IMR-90 (cell line): ENCODE measurements at regions not wholly inside any gene's neighbourhood (a gene's known extent, or its start where the extent isn't known, plus 50 kb on each side); places are given as distances from the start of the nearest gene placed in this dataset.

Experiments used
- ATAC-seq: fragments of 200-7000 bp; cut with Tn5 transposase; 2 replicates; pipeline ENCODE4 v1.9.1; 2020; ENCODE audit warnings: low read depth, mild to moderate bottlenecking, moderate library complexity
- BruUV-seq: library from RNA; stranded (reverse); fragments of 400-500 nt; replicated peaks from 2 replicates; lab custom pipeline; 2021; lab: Mats Ljungman, UMichigan
- CTCF ChIA-PET: fragments of 300-600 bp; formaldehyde crosslinking; extraction: SDS; loops from one replicate; lab custom pipeline; 2021; ENCODE audit warnings: antibody characterized with exemption; lab: Yijun Ruan, JAX
- POLR2A ChIA-PET: fragments of 300-600 bp; sonication (Branson Sonifier 250); formaldehyde crosslinking; loops from one replicate; lab custom pipeline; 2022; ENCODE audit warnings: antibody characterized with exemption; ENCODE audit not compliant: unreplicated experiment; lab: Charles Lee
- DNase-seq: peaks from one replicate; pipeline ENCODE4 v3.0.0; 2013
- H2AFZ ChIP-seq: replicated peaks from 2 replicates; pipeline ENCODE3; 2013; ENCODE audit warnings: low read length, mild to moderate bottlenecking; ENCODE audit not compliant: poor library complexity
- H2AK5ac ChIP-seq: 2 replicates; pipeline ENCODE4 v1.6.1; 2013; ENCODE audit warnings: low read depth, low read length, inconsistent platforms
- H2AK9ac ChIP-seq: replicated peaks from 2 replicates; pipeline ENCODE3; 2013; ENCODE audit warnings: mild to moderate bottlenecking, low read depth, low read length, moderate library complexity; ENCODE audit not compliant: poor library complexity
- H2BK120ac ChIP-seq: 2 replicates; pipeline ENCODE4 v1.6.1; 2013; ENCODE audit warnings: low read depth, low read length, inconsistent platforms
- H2BK15ac ChIP-seq: 3 replicates; pipeline ENCODE4 v1.6.1; 2013; ENCODE audit warnings: low read depth, low read length, inconsistent platforms
- H2BK20ac ChIP-seq: 2 replicates; pipeline ENCODE4 v1.6.1; 2013; ENCODE audit warnings: low read depth, mild to moderate bottlenecking, inconsistent platforms, low read length, moderate library complexity
- H2BK5ac ChIP-seq: 2 replicates; pipeline ENCODE4 v1.6.1; 2013; ENCODE audit warnings: mild to moderate bottlenecking, low read depth, low read length, inconsistent platforms; ENCODE audit not compliant: poor library complexity, severe bottlenecking
- H3K14ac ChIP-seq: replicated peaks from 2 replicates; pipeline ENCODE4 v1.6.1; 2013; ENCODE audit warnings: low read depth, low read length, inconsistent platforms
- H3K18ac ChIP-seq: 2 replicates; pipeline ENCODE4 v1.6.1; 2013; ENCODE audit warnings: low read depth, low read length, control low read depth
- H3K23ac ChIP-seq: 2 replicates; pipeline ENCODE4 v1.6.1; 2013; ENCODE audit warnings: low read depth, low read length, inconsistent platforms
- H3K27ac ChIP-seq: 2 replicates; pipeline ENCODE4 v1.5.1; 2013; ENCODE audit warnings: mild to moderate bottlenecking, control low read depth, low read length; ENCODE audit not compliant: insufficient read depth
- H3K27me3 ChIP-seq: 2 replicates; pipeline ENCODE4 v1.6.1; 2013; ENCODE audit warnings: low read length; ENCODE audit not compliant: control insufficient read depth, insufficient read depth
- H3K36me3 ChIP-seq: 2 replicates; pipeline ENCODE4 v1.6.1; 2013; ENCODE audit warnings: low read length, mixed read lengths; ENCODE audit not compliant: control insufficient read depth, insufficient read depth
- H3K4ac ChIP-seq: 2 replicates; pipeline ENCODE4 v1.6.1; 2013; ENCODE audit warnings: low read depth, low read length, inconsistent platforms
- H3K4me1 ChIP-seq: 2 replicates; pipeline ENCODE4 v1.6.1; 2013; ENCODE audit warnings: low read length, mixed read lengths; ENCODE audit not compliant: control insufficient read depth, insufficient read depth
- H3K4me2 ChIP-seq: 2 replicates; pipeline ENCODE4 v1.6.1; 2013; ENCODE audit warnings: low read depth, mild to moderate bottlenecking, control low read depth, low read length, moderate library complexity
- H3K4me3 ChIP-seq: 2 replicates; pipeline ENCODE4 v1.5.1; 2013; ENCODE audit warnings: low read depth, mild to moderate bottlenecking, control low read depth, low read length, moderate library complexity; ENCODE audit not compliant: insufficient read depth
- H3K56ac ChIP-seq: 2 replicates; pipeline ENCODE4 v1.6.1; 2013; ENCODE audit warnings: low read length, inconsistent platforms; ENCODE audit not compliant: insufficient read depth; ENCODE audit errors: extremely low read depth
- H3K79me1 ChIP-seq, 2 experiments: 2 replicates each; pipeline ENCODE4 v1.6.1; 2013; ENCODE audit warnings: low read length in 2 of 2, inconsistent platforms in 1 of 2, low read depth in 1 of 2
- H3K9ac ChIP-seq: 2 replicates; pipeline ENCODE4 v1.6.1; 2013; ENCODE audit warnings: low read depth, low read length, control low read depth
- H3K9me1 ChIP-seq: 2 replicates; pipeline ENCODE4 v1.6.1; 2013; ENCODE audit warnings: low read length, inconsistent platforms; ENCODE audit not compliant: insufficient read depth
- H3K9me3 ChIP-seq: 2 replicates; pipeline ENCODE4 v1.6.1; 2013; ENCODE audit warnings: low read length; ENCODE audit not compliant: control insufficient read depth, insufficient read depth
- H4K20me1 ChIP-seq: 2 replicates; pipeline ENCODE4 v1.6.1; 2013; ENCODE audit warnings: low read length, inconsistent platforms; ENCODE audit not compliant: insufficient read depth
- H4K5ac ChIP-seq: 2 replicates; pipeline ENCODE4 v1.6.1; 2013; ENCODE audit warnings: mild to moderate bottlenecking, low read depth, low read length, control low read depth
- H4K8ac ChIP-seq, 2 experiments: 2 replicates each; pipeline ENCODE4 v1.6.1; 2013; ENCODE audit warnings: low read depth in 2 of 2, low read length in 2 of 2, control low read depth in 1 of 2, inconsistent platforms in 1 of 2
- H4K91ac ChIP-seq: 2 replicates; pipeline ENCODE4 v1.6.1; 2013; ENCODE audit warnings: low read depth, low read length, inconsistent platforms; ENCODE audit not compliant: insufficient read depth
- BHLHE40 ChIP-seq: fragments of 150-350 bp; IDR thresholded peaks from 2 replicates; pipeline ENCODE4 v1.6.1; 2016; ENCODE audit warnings: mild to moderate bottlenecking, low read depth, low read length
- CEBPB ChIP-seq: IDR thresholded peaks from 2 replicates; pipeline ENCODE4 v1.6.1; 2012; ENCODE audit warnings: low read depth, low read length, improper control_type of control experiment
- CHD1 ChIP-seq: IDR thresholded peaks from 2 replicates; pipeline ENCODE4 v1.6.1; 2012; ENCODE audit warnings: low read depth, low read length, improper control_type of control experiment
- FOS ChIP-seq: fragments of 150-350 bp; IDR thresholded peaks from 2 replicates; pipeline ENCODE4 v1.6.1; 2016; ENCODE audit warnings: low read depth, low read length
- MAFK ChIP-seq: IDR thresholded peaks from 2 replicates; pipeline ENCODE4 v1.6.1; 2012; ENCODE audit warnings: low read depth, low read length, improper control_type of control experiment
- MAZ ChIP-seq: IDR thresholded peaks from 2 replicates; pipeline ENCODE4 v1.6.1; 2012; ENCODE audit warnings: low read depth, mild to moderate bottlenecking, low read length, improper control_type of control experiment, moderate library complexity, borderline replicate concordance
- NFE2L2 ChIP-seq: fragments of 150-350 bp; IDR thresholded peaks from 2 replicates; pipeline ENCODE4 v1.6.1; 2016; ENCODE audit warnings: low read depth, mild to moderate bottlenecking, low read length
- POLR2A ChIP-seq: IDR thresholded peaks from 2 replicates; pipeline ENCODE4 v1.6.1; 2012; ENCODE audit warnings: mild to moderate bottlenecking, low read depth, low read length
- RAD21 ChIP-seq: IDR thresholded peaks from 2 replicates; pipeline ENCODE4 v1.6.1; 2012; ENCODE audit warnings: low read length, improper control_type of control experiment
- RCOR1 ChIP-seq: IDR thresholded peaks from 2 replicates; pipeline ENCODE4 v1.6.1; 2012; ENCODE audit warnings: mild to moderate bottlenecking, low read length, improper control_type of control experiment; ENCODE audit not compliant: insufficient replicate concordance
- RFX5 ChIP-seq: IDR thresholded peaks from 2 replicates; pipeline ENCODE4 v1.8.0; 2012; ENCODE audit warnings: low read depth, mild to moderate bottlenecking, low read length, moderate library complexity
- WGBS, 2 experiments: methylation state at CpG; one replicate each; pipeline versions ENCODE4 v1.1.5 to v1.1.7; 2013; ENCODE audit warnings: missing lambda C conversion rate in 2 of 2; ENCODE audit not compliant: insufficient read length in 1 of 2; ENCODE audit errors: extremely low coverage in 2 of 2; 5-methylcytosine and 5-hydroxymethylcytosine counted together
- dilution Hi-C: fragments of 300-500 bp; cut with HindIII; formaldehyde crosslinking; loops from one replicate; pipeline ENCODE4 v1.14.3; 2018; ENCODE audit warnings: low sequenced_read_pairs; ENCODE audit not compliant: unreplicated experiment
- in situ Hi-C: fragments of 300-500 bp; cut with MboI; formaldehyde crosslinking; loops from 3 replicates; pipeline ENCODE4 v1.14.3; 2019; ENCODE audit warnings: low sequenced_read_pairs, inconsistent platforms, mixed read lengths
- intact Hi-C: fragments of 100-400 bp; cut with micrococcal nuclease; formaldehyde crosslinking; loops from 2 replicates; pipeline ENCODE4 v1.10.0; 2022
- TF ChIP-seq, protein P1 (sequence below): conservative IDR thresholded peaks from 2 replicates; pipeline ENCODE4 v1.5.1; 2012; ENCODE audit warnings: mild to moderate bottlenecking, low read depth, low read length, improper control_type of control experiment
- TF ChIP-seq, protein P2 (sequence below): fragments of 150-350 bp; IDR thresholded peaks from 2 replicates; pipeline ENCODE4 v1.6.1; 2016; ENCODE audit warnings: low read depth, mild to moderate bottlenecking, low read length, moderate library complexity, borderline replicate concordance
- TF ChIP-seq, protein P3 (sequence below): fragments of 150-350 bp; IDR thresholded peaks from 2 replicates; pipeline ENCODE4 v1.6.1; 2017; ENCODE audit warnings: mild to moderate bottlenecking, antibody characterized with exemption, low read length, low read depth

DNA sequence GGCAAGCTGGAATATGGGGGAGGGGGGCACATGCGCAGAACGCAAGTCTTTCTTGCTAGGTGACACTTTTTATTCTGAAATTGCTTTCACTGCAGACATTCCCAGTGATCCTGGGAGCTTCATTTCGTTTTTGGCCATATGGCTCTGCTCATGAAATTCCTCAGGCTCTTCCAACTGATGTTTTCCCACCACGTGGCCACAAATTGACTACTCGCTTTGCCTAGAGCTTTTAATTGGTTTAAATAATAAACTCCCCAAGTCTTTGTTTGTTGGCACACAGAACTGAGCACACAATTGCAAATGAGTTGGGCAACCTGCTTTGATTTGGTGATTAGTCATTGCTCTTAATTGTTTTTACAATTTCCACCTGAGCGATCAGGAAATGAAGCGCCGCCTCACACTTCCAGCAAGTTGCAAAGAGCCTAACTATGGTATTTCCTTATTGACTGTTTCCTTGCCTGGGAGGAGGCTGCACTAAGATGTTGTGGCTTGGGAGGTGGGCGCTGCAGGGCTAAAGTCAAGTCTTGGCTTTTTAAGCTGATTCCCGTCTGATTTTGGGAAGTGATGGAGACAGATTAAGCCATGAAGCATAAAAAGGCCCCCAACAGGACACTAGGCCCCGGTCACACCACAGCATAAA, 282.5 kb downstream of the ZIC3 start:
- ChIA-PET POLR2A (no interaction called here), CTCF (no interaction called here)
- H3K18ac ChIP-seq = no peak overlapping the region
- no peak overlapping the region for H3K27ac ChIP-seq
- H2BK20ac ChIP-seq = no peak overlapping the region
- no peak overlapping the region for H2BK15ac ChIP-seq
- no peak overlapping the region for H3K14ac ChIP-seq
- no peaks in the 10 kb centered on the region for H3K9me1 ChIP-seq
- H2BK5ac ChIP-seq = no peak overlapping the region
- H2AFZ ChIP-seq = no peak overlapping the region
- no peak overlapping the region for H4K8ac ChIP-seq
- no peaks in the 10 kb centered on the region for H3K9me3 ChIP-seq
- no peaks in the 10 kb centered on the region for H3K4me1 ChIP-seq
- no TSS peak for BruUV-seq
- no peaks in the 10 kb centered on the region for H3K79me1 ChIP-seq
- H3K36me3 ChIP-seq = no peaks in the 10 kb centered on the region
- H2AK5ac ChIP-seq = no peak overlapping the region
- no CpG with 5 or more reads among the region's 11 CpGs for WGBS, 2 experiments
- no peak for ATAC-seq
- H3K4me3 ChIP-seq = no peak overlapping the region
- no peak for DNase-seq
- no peak overlapping the region for H2BK120ac ChIP-seq
- H3K4me2 ChIP-seq = no peak overlapping the region
- no peaks in the 10 kb centered on the region for H4K20me1 ChIP-seq
- dilution Hi-C loops (no loop called here), in situ Hi-C loops (no loop called here), intact Hi-C loops (no loop called here)
- no peak for TF ChIP-seq RFX5
- TF ChIP-seq, protein P1, sequence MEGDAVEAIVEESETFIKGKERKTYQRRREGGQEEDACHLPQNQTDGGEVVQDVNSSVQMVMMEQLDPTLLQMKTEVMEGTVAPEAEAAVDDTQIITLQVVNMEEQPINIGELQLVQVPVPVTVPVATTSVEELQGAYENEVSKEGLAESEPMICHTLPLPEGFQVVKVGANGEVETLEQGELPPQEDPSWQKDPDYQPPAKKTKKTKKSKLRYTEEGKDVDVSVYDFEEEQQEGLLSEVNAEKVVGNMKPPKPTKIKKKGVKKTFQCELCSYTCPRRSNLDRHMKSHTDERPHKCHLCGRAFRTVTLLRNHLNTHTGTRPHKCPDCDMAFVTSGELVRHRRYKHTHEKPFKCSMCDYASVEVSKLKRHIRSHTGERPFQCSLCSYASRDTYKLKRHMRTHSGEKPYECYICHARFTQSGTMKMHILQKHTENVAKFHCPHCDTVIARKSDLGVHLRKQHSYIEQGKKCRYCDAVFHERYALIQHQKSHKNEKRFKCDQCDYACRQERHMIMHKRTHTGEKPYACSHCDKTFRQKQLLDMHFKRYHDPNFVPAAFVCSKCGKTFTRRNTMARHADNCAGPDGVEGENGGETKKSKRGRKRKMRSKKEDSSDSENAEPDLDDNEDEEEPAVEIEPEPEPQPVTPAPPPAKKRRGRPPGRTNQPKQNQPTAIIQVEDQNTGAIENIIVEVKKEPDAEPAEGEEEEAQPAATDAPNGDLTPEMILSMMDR = no peak
- TF ChIP-seq FOS = no peak
- no peak for TF ChIP-seq CEBPB
- TF ChIP-seq CHD1 = no peak
- TF ChIP-seq MAZ = no peak
- TF ChIP-seq, protein P2, sequence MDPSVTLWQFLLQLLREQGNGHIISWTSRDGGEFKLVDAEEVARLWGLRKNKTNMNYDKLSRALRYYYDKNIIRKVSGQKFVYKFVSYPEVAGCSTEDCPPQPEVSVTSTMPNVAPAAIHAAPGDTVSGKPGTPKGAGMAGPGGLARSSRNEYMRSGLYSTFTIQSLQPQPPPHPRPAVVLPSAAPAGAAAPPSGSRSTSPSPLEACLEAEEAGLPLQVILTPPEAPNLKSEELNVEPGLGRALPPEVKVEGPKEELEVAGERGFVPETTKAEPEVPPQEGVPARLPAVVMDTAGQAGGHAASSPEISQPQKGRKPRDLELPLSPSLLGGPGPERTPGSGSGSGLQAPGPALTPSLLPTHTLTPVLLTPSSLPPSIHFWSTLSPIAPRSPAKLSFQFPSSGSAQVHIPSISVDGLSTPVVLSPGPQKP = no peak
- TF ChIP-seq MAFK = no peak
- TF ChIP-seq, protein P3, sequence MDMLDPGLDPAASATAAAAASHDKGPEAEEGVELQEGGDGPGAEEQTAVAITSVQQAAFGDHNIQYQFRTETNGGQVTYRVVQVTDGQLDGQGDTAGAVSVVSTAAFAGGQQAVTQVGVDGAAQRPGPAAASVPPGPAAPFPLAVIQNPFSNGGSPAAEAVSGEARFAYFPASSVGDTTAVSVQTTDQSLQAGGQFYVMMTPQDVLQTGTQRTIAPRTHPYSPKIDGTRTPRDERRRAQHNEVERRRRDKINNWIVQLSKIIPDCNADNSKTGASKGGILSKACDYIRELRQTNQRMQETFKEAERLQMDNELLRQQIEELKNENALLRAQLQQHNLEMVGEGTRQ = no peak
- no peak for TF ChIP-seq POLR2A
- TF ChIP-seq NFE2L2 = no peak
- no peak for TF ChIP-seq RAD21
- TF ChIP-seq BHLHE40 = no peak
- TF ChIP-seq RCOR1 = no peak
- H2AK9ac ChIP-seq = no peak overlapping the region
- H3K56ac ChIP-seq = no peak overlapping the region
- no peaks in the 10 kb centered on the region for H3K27me3 ChIP-seq
- no peak overlapping the region for H4K5ac ChIP-seq
- no peak overlapping the region for H4K91ac ChIP-seq
- no peak overlapping the region for H3K23ac ChIP-seq
- H3K9ac ChIP-seq = no peak overlapping the region
- H3K4ac ChIP-seq = no peak overlapping the region
